Fibroblast of the aortic adventitia (primary cell): ENCODE measurements at regions not wholly inside any gene's neighbourhood (a gene's known extent, or its start where the extent isn't known, plus 50 kb on each side); places are given as distances from the start of the nearest gene placed in this dataset.

Source experiments
- DNase-seq: peaks from one replicate; pipeline ENCODE4 v3.0.0-alpha.2; 2010; ENCODE audit warnings: low read depth
- H3K4me3 ChIP-seq: 2 replicates; pipeline ENCODE4 v1.5.1; 2011; ENCODE audit warnings: low read depth, mild to moderate bottlenecking, control low read depth, low read length, moderate library complexity
- CTCF ChIP-seq: IDR thresholded peaks from 2 replicates; pipeline ENCODE4 v1.5.1; 2011; ENCODE audit warnings: mild to moderate bottlenecking, low read length, control low read depth, inconsistent platforms; ENCODE audit not compliant: insufficient read depth

GRCh38 chr18:73199151-73199550, 331.4 kb upstream of the NETO1 start:
- peak; percentile 6 for DNase-seq
- H3K4me3 ChIP-seq: no peak overlapping the region
- TF ChIP-seq CTCF: no peak

GRCh38 chr18:73189718-73190117, 321.9 kb upstream of the NETO1 start:
- DNase-seq: no peak
- H3K4me3 ChIP-seq: no peak overlapping the region
- TF ChIP-seq CTCF: no peak

GRCh38 chr18:73168236-73168635, 300.4 kb upstream of the NETO1 start:
- no peak overlapping the region for H3K4me3 ChIP-seq
- no peak for DNase-seq
- no peak for TF ChIP-seq CTCF

GRCh38 chr18:73164430-73164829, 296.6 kb upstream of the NETO1 start:
- no peak overlapping the region for H3K4me3 ChIP-seq
- no peak for TF ChIP-seq CTCF
- DNase-seq: no peak

- no peak for DNase-seq
- no peak for TF ChIP-seq CTCF
- H3K4me3 ChIP-seq: no peak overlapping the region
Measured at GRCh38 chr18:73163236-73163635, 295.4 kb upstream of the NETO1 start.

- TF ChIP-seq CTCF: no peak
- H3K4me3 ChIP-seq: no peak overlapping the region
- DNase-seq: no peak
Measured at GRCh38 chr18:73156117-73156516, 288.3 kb upstream of the NETO1 start.

- no peak for TF ChIP-seq CTCF
Measured at GRCh38 chr18:73153271-73153670, 285.5 kb upstream of the NETO1 start.

More at GRCh38 chr18:73153271-73153670, 285.5 kb upstream of the NETO1 start:
- H3K4me3 ChIP-seq: no peak overlapping the region
- DNase-seq: peak; percentile 9
